CD4-positive, CD25-positive, alpha-beta regulatory T cell (primary cell): ENCODE measurements at regions not wholly inside any gene's neighbourhood (a gene's known extent, or its start where the extent isn't known, plus 50 kb on each side); places are given as distances from the start of the nearest gene placed in this dataset.

Experiments
- ATAC-seq, 2 donors: fragments of 150-1000 bp; cut with Tn5 transposase; one replicate each; pipeline ENCODE4 v1.10.0; 2021; ENCODE audit warnings: low read depth in 2 of 2, moderate number of reproducible peaks in 2 of 2, moderate library complexity in 1 of 2
- DNase-seq, 3 donors: peaks; one replicate each; pipeline versions ENCODE4 v3.0.0 to v3.0.0-alpha.2; 2012 to 2022; ENCODE audit warnings: mixed read lengths in 1 of 3
- H3K27ac ChIP-seq: one replicate; pipeline ENCODE4 v1.7.0; 2013; ENCODE audit warnings: mild to moderate bottlenecking, low read length; ENCODE audit not compliant: insufficient read depth, poor library complexity, severe bottlenecking
- H3K27me3 ChIP-seq: one replicate; pipeline ENCODE4 v1.7.0; 2013; ENCODE audit warnings: low read length; ENCODE audit not compliant: control insufficient read depth, insufficient read depth
- H3K36me3 ChIP-seq: one replicate; pipeline ENCODE4 v1.7.0; 2013; ENCODE audit warnings: mild to moderate bottlenecking, low read length, moderate library complexity; ENCODE audit not compliant: control insufficient read depth, insufficient read depth
- H3K4me1 ChIP-seq: 2 replicates; pipeline ENCODE4 v1.7.0; 2013; ENCODE audit warnings: mild to moderate bottlenecking, low read length; ENCODE audit not compliant: insufficient read depth, control insufficient read depth, poor library complexity, severe bottlenecking
- H3K4me3 ChIP-seq: one replicate; pipeline ENCODE4 v1.7.0; 2013; ENCODE audit warnings: low read depth, mild to moderate bottlenecking, low read length, moderate library complexity
- H3K9me3 ChIP-seq, 2 experiments: 1 replicate in 1 of 2; 2 replicates in 1 of 2; pipeline ENCODE4 v1.7.0; 2013; ENCODE audit warnings: low read length in 2 of 2, mild to moderate bottlenecking in 1 of 2, moderate library complexity in 1 of 2; ENCODE audit not compliant: control insufficient read depth in 2 of 2
- H3K27ac Mint-ChIP-seq, 3 donors: one replicate each; pipeline ENCODE4 v1.8.0; 2020 to 2022; ENCODE audit warnings: mild to moderate bottlenecking in 3 of 3, mixed read lengths in 3 of 3, moderate library complexity in 2 of 3
- H3K27me3 Mint-ChIP-seq: one replicate; pipeline ENCODE4 v1.8.0; 2022; ENCODE audit warnings: mild to moderate bottlenecking, mixed read lengths
- H3K36me3 Mint-ChIP-seq: one replicate; pipeline ENCODE4 v1.8.0; 2020; ENCODE audit warnings: mixed read lengths
- H3K4me1 Mint-ChIP-seq, 4 donors: one replicate each; pipeline ENCODE4 v1.8.0; 2020 to 2022; ENCODE audit warnings: mixed read lengths in 4 of 4, mild to moderate bottlenecking in 1 of 4
- H3K4me3 Mint-ChIP-seq, 4 donors: one replicate each; pipeline ENCODE4 v1.8.0; 2020 to 2022; ENCODE audit warnings: mild to moderate bottlenecking in 4 of 4, mixed read lengths in 4 of 4, moderate library complexity in 3 of 4
- H3K9me3 Mint-ChIP-seq, 7 donors: one replicate each; pipeline ENCODE4 v1.8.0; 2020 to 2022; ENCODE audit warnings: mixed read lengths in 7 of 7, mild to moderate bottlenecking in 3 of 7, moderate library complexity in 2 of 7

DNA sequence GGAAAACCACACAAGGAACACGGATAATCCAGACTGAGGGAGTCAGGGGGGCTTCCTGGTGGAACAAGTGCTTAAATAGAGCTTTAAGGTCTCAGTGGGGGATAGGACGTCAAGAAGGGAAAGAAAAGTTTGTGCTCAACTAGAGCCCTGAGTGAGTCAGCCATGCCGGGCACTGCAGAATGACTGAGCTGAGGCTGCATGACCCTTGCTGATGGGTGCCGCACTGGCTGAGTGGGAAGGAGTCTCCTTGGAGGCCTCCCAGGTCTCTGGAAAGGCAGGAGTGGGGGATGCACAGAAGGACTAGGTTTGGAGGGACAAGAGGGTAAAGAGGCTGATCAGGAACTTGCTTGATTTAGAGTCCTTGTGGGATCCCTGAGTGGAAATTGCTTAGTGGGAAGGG, 150.3 kb downstream of the RPLP1 start:
- no peak overlapping the region for H3K27ac Mint-ChIP-seq
- no peak overlapping the region for H3K4me3 ChIP-seq
- no peak overlapping the region for H3K27ac ChIP-seq
- H3K36me3 ChIP-seq: no peaks in the 10 kb centered on the region
- ATAC-seq (no peak), DNase-seq (no peak)
- peaks cover 24% of the 10 kb centered on the region for H3K27me3 Mint-ChIP-seq
- H3K4me3 Mint-ChIP-seq: no peak overlapping the region
- peaks cover 0 to 1% (median 0%) of the 10 kb centered on the region in 7 donors for H3K9me3 Mint-ChIP-seq
- peaks cover 3% of the 10 kb centered on the region for H3K27me3 ChIP-seq
- H3K9me3 ChIP-seq: no peaks in the 10 kb centered on the region
- H3K4me1 Mint-ChIP-seq: peaks cover 0 to 6% (median 0%) of the 10 kb centered on the region in 4 donors
- H3K4me1 ChIP-seq: no peaks in the 10 kb centered on the region
- no peaks in the 10 kb centered on the region for H3K36me3 Mint-ChIP-seq

DNA sequence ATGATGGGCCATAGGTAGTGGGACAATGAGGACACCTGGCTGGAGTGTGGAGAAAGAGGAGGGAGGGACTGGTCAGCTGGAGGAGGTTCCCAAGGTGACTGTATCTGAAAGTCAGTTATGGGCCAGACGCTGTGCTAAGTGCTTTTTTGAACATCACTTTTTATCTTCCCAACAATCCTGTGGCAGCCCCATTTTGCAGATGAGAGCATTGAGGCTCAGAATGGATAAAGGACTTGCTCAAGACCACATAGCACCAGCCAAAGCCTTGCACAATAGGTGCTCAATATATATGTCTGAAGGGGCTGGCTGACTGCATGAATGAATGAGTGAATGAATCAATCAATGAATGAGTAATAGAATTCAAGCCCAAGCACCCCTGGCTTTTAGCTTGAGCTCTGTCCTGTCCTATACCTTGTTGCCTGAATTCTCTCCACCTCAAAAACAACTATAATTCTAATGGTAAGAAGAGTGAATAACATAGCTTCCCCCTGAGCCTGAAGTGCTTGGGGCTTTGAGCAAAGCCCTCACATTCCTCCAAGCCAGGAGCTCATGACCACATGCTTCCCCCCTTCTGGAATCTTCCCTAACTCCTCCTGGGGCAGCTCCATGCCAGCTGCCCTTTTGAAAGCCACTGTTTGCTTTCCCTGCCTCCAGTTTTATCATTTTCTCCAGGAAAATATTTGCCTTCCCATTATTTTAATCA, 150.9 kb downstream of the RPLP1 start:
- DNase-seq (no peak), ATAC-seq (no peak)
- Mint-ChIP-seq H3K27me3 (peaks cover 18% of the 10 kb centered on the region), H3K36me3 (no peaks in the 10 kb centered on the region), H3K27ac (no peak overlapping the region), H3K9me3 (peaks cover 0 to under 1% (median 0%) of the 10 kb centered on the region in 7 donors), H3K4me1 (peaks cover 0 to 6% (median 0%) of the 10 kb centered on the region in 4 donors), H3K4me3 (no peak overlapping the region)
- peaks cover 3% of the 10 kb centered on the region for H3K27me3 ChIP-seq
- H3K9me3 ChIP-seq: no peaks in the 10 kb centered on the region
- H3K36me3 ChIP-seq: no peaks in the 10 kb centered on the region
- no peak overlapping the region for H3K27ac ChIP-seq
- no peak overlapping the region for H3K4me3 ChIP-seq
- no peaks in the 10 kb centered on the region for H3K4me1 ChIP-seq

DNA sequence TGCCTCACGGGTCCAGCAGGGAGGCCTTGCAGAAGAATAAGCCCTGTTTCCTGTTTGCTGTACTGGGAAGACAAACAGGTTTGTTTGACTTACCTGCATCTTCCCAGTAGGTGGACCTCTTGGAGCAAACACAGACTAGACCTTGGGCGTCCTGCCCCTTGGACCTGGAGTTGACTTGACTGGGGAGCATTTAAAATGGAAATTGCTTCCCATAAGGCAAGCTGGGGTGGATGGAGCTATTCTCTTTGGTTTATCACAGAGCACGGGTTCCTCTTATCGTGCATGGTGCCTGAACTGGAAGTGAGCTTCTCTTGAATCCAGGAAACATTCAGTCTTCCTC, 151.4 kb downstream of the RPLP1 start:
- no peak overlapping the region for H3K27ac ChIP-seq
- H3K4me3 ChIP-seq: no peak overlapping the region
- Mint-ChIP-seq H3K27me3 (peaks cover 13% of the 10 kb centered on the region), H3K9me3 (no peaks in the 10 kb centered on the region), H3K4me1 (peaks cover 0 to 6% (median 0%) of the 10 kb centered on the region in 4 donors), H3K4me3 (no peak overlapping the region), H3K27ac (no peak overlapping the region), H3K36me3 (no peaks in the 10 kb centered on the region)
- no peaks in the 10 kb centered on the region for H3K9me3 ChIP-seq
- DNase-seq (no peak), ATAC-seq (no peak)
- H3K36me3 ChIP-seq: no peaks in the 10 kb centered on the region
- H3K27me3 ChIP-seq: peaks cover 3% of the 10 kb centered on the region
- no peaks in the 10 kb centered on the region for H3K4me1 ChIP-seq

DNA sequence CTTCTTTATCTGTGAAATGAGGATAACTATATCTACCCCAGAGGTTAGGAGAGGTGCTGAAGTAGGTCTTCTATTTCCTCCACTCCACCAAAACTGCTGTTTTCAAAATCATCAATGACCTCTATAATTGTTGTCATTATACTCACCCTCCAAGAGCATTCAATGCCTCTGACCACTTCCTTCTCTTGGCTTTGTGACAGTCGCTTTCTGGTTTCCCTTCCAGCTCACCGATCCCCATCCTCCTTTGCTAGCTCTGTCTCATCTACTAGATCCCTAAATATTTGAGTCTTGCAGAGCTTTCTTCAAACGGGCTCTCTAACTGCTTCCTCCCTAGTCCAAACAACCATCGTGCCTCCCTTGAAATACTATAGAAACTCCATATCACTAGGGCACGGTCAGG, 153.5 kb downstream of the RPLP1 start:
- no peaks in the 10 kb centered on the region for H3K9me3 ChIP-seq
- Mint-ChIP-seq H3K4me1 (peaks cover 0 to 6% (median 0%) of the 10 kb centered on the region in 4 donors), H3K27me3 (no peaks in the 10 kb centered on the region), H3K4me3 (no peak overlapping the region), H3K36me3 (no peaks in the 10 kb centered on the region), H3K27ac (no peak overlapping the region), H3K9me3 (no peaks in the 10 kb centered on the region)
- H3K36me3 ChIP-seq: no peaks in the 10 kb centered on the region
- ATAC-seq (no peak), DNase-seq (no peak)
- no peak overlapping the region for H3K27ac ChIP-seq
- H3K4me3 ChIP-seq: no peak overlapping the region
- H3K4me1 ChIP-seq: no peaks in the 10 kb centered on the region
- H3K27me3 ChIP-seq: peaks cover under 1% of the 10 kb centered on the region

DNA sequence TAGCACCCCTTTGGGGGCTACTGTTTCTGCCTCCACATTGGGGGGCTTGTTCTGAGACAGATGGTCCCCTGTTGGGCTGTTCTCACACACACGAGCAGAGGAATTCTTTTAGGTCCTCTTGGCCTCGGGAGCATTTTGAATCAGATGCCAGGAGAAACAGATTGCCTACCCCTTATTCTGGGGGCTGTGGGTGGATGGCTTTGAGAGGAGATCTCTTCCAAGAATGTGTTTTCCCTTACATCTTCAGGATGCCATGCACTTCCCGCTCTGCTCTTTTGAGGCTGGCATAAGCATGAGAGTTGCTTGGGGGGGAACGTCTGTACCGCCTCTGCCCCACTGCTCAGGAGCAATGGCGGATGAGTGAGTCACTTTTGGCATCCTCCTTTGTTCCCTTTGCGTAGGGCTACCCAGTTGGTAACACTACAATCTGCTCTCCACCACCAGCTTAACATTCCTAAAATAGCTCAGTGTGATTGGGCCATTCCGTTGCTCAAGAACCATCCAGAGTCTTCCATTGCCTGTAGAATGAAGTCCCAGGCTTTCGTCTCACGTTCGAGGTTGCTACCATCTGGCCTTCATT, 154.4 kb downstream of the RPLP1 start:
- no peaks in the 10 kb centered on the region for H3K4me1 ChIP-seq
- H3K27ac ChIP-seq: no peak overlapping the region
- H3K4me3 Mint-ChIP-seq: no peak overlapping the region
- no peaks in the 10 kb centered on the region for H3K9me3 Mint-ChIP-seq
- no peaks in the 10 kb centered on the region for H3K27me3 Mint-ChIP-seq
- H3K4me3 ChIP-seq: no peak overlapping the region
- H3K27ac Mint-ChIP-seq: no peak overlapping the region
- H3K9me3 ChIP-seq: no peaks in the 10 kb centered on the region
- DNase-seq: no peak
- ATAC-seq: no peak
- H3K36me3 Mint-ChIP-seq: no peaks in the 10 kb centered on the region
- H3K36me3 ChIP-seq: no peaks in the 10 kb centered on the region
- H3K27me3 ChIP-seq: no peaks in the 10 kb centered on the region
- peaks cover 0 to 6% (median 0%) of the 10 kb centered on the region in 4 donors for H3K4me1 Mint-ChIP-seq

DNA sequence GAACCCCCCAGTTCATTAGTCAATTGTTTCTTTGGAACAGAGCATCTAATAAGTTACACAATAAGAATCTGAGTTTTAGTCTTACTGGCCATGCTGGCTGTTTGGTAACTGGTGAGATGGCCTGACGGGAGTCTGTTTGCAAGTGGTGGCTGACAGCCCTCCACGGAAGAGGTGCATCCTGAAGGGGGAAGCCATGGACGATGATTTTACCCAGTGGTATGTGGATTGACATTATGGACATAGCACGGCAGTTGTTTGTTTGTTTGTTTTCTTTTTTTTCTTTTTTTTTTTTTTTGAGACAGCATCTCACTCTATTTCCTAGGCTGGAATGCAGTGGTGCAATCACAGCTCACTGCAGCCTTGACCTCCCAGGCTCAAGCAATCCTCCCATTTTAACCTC, 156.0 kb downstream of the RPLP1 start:
- H3K27me3 ChIP-seq: no peaks in the 10 kb centered on the region
- Mint-ChIP-seq H3K4me3 (no peak overlapping the region), H3K36me3 (no peaks in the 10 kb centered on the region), H3K4me1 (peaks cover 0 to 6% (median 0%) of the 10 kb centered on the region in 4 donors), H3K27ac (no peak overlapping the region), H3K9me3 (no peaks in the 10 kb centered on the region), H3K27me3 (no peaks in the 10 kb centered on the region)
- H3K4me1 ChIP-seq: no peaks in the 10 kb centered on the region
- H3K4me3 ChIP-seq: no peak overlapping the region
- no peaks in the 10 kb centered on the region for H3K9me3 ChIP-seq
- ATAC-seq: no peak
- DNase-seq: no peak
- no peaks in the 10 kb centered on the region for H3K36me3 ChIP-seq
- no peak overlapping the region for H3K27ac ChIP-seq

DNA sequence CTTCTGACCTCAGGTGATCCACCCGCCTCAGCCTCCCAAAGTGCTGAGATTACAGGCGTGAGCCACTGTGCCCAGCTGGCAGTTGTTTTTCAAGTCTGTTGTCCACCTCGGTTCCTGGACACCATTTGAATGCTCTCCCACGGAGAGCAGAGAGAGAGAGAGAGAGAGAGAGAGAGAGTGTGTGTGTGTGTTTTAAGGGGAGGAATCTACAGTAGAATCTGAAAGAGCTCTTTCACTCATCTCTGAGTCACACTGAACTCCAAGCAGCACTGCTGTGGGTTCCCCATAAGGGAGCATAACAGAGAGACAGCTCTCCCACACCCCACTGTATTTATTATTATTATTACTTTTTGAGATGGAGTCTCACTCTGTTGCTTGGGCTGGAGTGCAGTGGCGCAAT, 156.6 kb downstream of the RPLP1 start:
- Histone ChIP-seq H3K27me3 (no peaks in the 10 kb centered on the region), H3K27ac (no peak overlapping the region), H3K4me1 (no peaks in the 10 kb centered on the region), H3K4me3 (no peak overlapping the region), H3K36me3 (no peaks in the 10 kb centered on the region), H3K9me3 (no peaks in the 10 kb centered on the region)
- Mint-ChIP-seq H3K4me3 (no peak overlapping the region), H3K9me3 (no peaks in the 10 kb centered on the region), H3K27me3 (no peaks in the 10 kb centered on the region), H3K4me1 (peaks cover 0 to 6% (median 0%) of the 10 kb centered on the region in 4 donors), H3K36me3 (no peaks in the 10 kb centered on the region), H3K27ac (no peak overlapping the region)
- ATAC-seq (peak in 1 of 2 donors; percentile 39), DNase-seq (no peak)

DNA sequence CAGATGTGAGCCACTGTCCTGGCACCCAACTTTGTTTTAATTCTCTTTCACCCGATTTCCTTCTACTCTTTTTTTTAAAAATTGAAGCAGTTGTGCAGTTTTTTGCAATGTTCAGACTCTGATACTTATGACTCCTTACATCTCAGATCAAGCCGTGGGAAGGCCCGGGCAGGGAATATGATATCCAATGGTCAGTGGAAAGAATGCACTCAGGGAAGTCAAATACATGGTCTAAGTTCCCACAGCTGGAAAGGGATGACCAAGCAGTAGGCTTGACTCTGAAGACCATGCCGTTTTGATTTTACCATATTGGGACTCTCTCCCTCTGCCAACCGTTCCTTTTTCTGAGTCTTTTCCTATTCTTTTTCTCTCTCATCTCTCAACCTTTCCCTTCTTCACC, 157.2 kb downstream of the RPLP1 start:
- Histone ChIP-seq H3K4me3 (no peak overlapping the region), H3K4me1 (no peaks in the 10 kb centered on the region), H3K27me3 (no peaks in the 10 kb centered on the region), H3K9me3 (no peaks in the 10 kb centered on the region), H3K27ac (no peak overlapping the region), H3K36me3 (no peaks in the 10 kb centered on the region)
- peaks cover 0 to 6% (median 0%) of the 10 kb centered on the region in 4 donors for H3K4me1 Mint-ChIP-seq
- H3K9me3 Mint-ChIP-seq: no peaks in the 10 kb centered on the region
- no peaks in the 10 kb centered on the region for H3K36me3 Mint-ChIP-seq
- no peak overlapping the region for H3K4me3 Mint-ChIP-seq
- H3K27me3 Mint-ChIP-seq: no peaks in the 10 kb centered on the region
- no peak overlapping the region for H3K27ac Mint-ChIP-seq
- DNase-seq: no peak
- ATAC-seq: no peak
